ENCODE measurements at regions not wholly inside any gene's neighbourhood (a gene's known extent, or its start where the extent isn't known, plus 50 kb on each side); places are given as distances from the start of the nearest gene placed in this dataset.

- H3K4me1 Mint-ChIP-seq (ENCODE audit: low read depth) = no peaks in the 10 kb centered on the region
- H3K36me3 Mint-ChIP-seq (ENCODE audit: low read depth) = no peaks in the 10 kb centered on the region
- TF ChIP-seq CTCF (IDR thresholded peaks at IDR 0.05) = no peak
- peaks cover 2% of the 10 kb centered on the region; the same call in 1 of the 2 replicates for H3K27me3 Mint-ChIP-seq (ENCODE audit: insufficient read depth)
- no peaks in the 10 kb centered on the region for H3K9me3 Mint-ChIP-seq
- H3K27ac Mint-ChIP-seq = no peak overlapping the region
- no peak overlapping the region for H3K4me3 Mint-ChIP-seq
- DNase-seq = no peak
These were observed 426.2 kb upstream of the PPP2R3A start for GRCh38 chr3:135539351-135539750.

GRCh38 chr3:135539854-135540253, 425.7 kb upstream of the PPP2R3A start:
- H3K4me1 Mint-ChIP-seq (ENCODE audit: low read depth) = no peaks in the 10 kb centered on the region
- TF ChIP-seq CTCF (IDR thresholded peaks at IDR 0.05) = no peak
- H3K27ac Mint-ChIP-seq = no peak overlapping the region
- peaks cover 2% of the 10 kb centered on the region; the same call in 1 of the 2 replicates for H3K27me3 Mint-ChIP-seq (ENCODE audit: insufficient read depth)
- no peak overlapping the region for H3K4me3 Mint-ChIP-seq
- DNase-seq = no peak
- no peaks in the 10 kb centered on the region for H3K9me3 Mint-ChIP-seq
- H3K36me3 Mint-ChIP-seq (ENCODE audit: low read depth) = no peaks in the 10 kb centered on the region

GRCh38 chr3:135549928-135550494, 415.5 kb upstream of the PPP2R3A start:
- Mint-ChIP-seq H3K4me3 (no peak overlapping the region), H3K9me3 (no peaks in the 10 kb centered on the region), H3K4me1 (ENCODE audit: low read depth) (no peaks in the 10 kb centered on the region), H3K36me3 (ENCODE audit: low read depth) (no peaks in the 10 kb centered on the region), H3K27ac (no peak overlapping the region), H3K27me3 (ENCODE audit: insufficient read depth) (no peaks in the 10 kb centered on the region; the same call in none of the 2 replicates)
- DNase-seq = no peak
- TF ChIP-seq CTCF (IDR thresholded peaks at IDR 0.05) = no peak

DNA sequence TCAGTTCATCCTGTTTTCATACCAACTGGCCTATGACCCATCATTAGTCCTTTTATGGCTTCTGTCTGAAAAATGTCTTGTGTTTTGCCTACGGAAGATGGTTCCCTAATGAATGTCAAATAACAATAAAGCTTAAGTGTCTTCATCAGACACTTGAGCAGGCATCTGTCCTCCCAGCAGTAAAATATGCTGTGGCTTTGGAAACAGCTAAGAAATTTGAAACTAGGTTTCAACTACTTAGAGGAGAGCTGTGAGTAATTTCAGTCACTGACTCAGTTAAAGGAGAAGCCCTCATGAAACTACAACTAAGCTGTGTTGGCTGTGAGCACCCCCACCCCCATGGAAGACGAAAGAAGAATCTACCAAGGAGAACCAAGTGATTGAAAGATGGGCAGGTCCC, 409.4 kb upstream of the PPP2R3A start:
- Mint-ChIP-seq H3K9me3 (no peaks in the 10 kb centered on the region), H3K27me3 (ENCODE audit: insufficient read depth) (no peaks in the 10 kb centered on the region), H3K4me3 (no peak overlapping the region), H3K36me3 (ENCODE audit: low read depth) (no peaks in the 10 kb centered on the region), H3K4me1 (ENCODE audit: low read depth) (no peaks in the 10 kb centered on the region), H3K27ac (no peak overlapping the region)
- no peak for TF ChIP-seq CTCF (IDR thresholded peaks at IDR 0.05)
- DNase-seq = peak; percentile 21

GRCh38 chr3:135558150-135558783, 407.3 kb upstream of the PPP2R3A start:
- H3K4me1 Mint-ChIP-seq (ENCODE audit: low read depth) = no peaks in the 10 kb centered on the region
- no peaks in the 10 kb centered on the region for H3K27me3 Mint-ChIP-seq (ENCODE audit: insufficient read depth)
- H3K4me3 Mint-ChIP-seq = no peak overlapping the region
- no peaks in the 10 kb centered on the region for H3K9me3 Mint-ChIP-seq
- no peak for TF ChIP-seq CTCF (IDR thresholded peaks at IDR 0.05)
- no peak overlapping the region for H3K27ac Mint-ChIP-seq
- DNase-seq = no peak
- H3K36me3 Mint-ChIP-seq (ENCODE audit: low read depth) = no peaks in the 10 kb centered on the region
